Bronchial epithelial cell (primary cell): ENCODE measurements at regions not wholly inside any gene's neighbourhood (a gene's known extent, or its start where the extent isn't known, plus 50 kb on each side); places are given as distances from the start of the nearest gene placed in this dataset.

Experiments
- DNase-seq: peaks from one replicate; pipeline ENCODE4 v3.0.0-alpha.2; 2010; ENCODE audit warnings: low read depth
- FAIRE-seq: peaks from 2 replicates; lab custom pipeline; 2011; peaks lifted over from hg19 to GRCh38; lab: Jason Lieb, UNC
- H3K27me3 ChIP-seq: 2 replicates; pipeline ENCODE4 v1.5.1; 2011; ENCODE audit warnings: low read length; ENCODE audit not compliant: control insufficient read depth, insufficient read depth
- H3K36me3 ChIP-seq: 2 replicates; pipeline ENCODE4 v1.5.1; 2011; ENCODE audit warnings: low read length; ENCODE audit not compliant: control insufficient read depth, insufficient read depth
- H3K4me3 ChIP-seq: 2 replicates; pipeline ENCODE4 v1.5.1; 2011; ENCODE audit warnings: mild to moderate bottlenecking, low read depth, low read length, control low read depth
- TF ChIP-seq, protein P1 (sequence below): IDR thresholded peaks from 2 replicates; pipeline ENCODE4 v1.5.1; 2011; ENCODE audit warnings: mild to moderate bottlenecking, moderate library complexity, low read length, control low read depth, inconsistent platforms; ENCODE audit not compliant: insufficient read depth, severe bottlenecking

DNA sequence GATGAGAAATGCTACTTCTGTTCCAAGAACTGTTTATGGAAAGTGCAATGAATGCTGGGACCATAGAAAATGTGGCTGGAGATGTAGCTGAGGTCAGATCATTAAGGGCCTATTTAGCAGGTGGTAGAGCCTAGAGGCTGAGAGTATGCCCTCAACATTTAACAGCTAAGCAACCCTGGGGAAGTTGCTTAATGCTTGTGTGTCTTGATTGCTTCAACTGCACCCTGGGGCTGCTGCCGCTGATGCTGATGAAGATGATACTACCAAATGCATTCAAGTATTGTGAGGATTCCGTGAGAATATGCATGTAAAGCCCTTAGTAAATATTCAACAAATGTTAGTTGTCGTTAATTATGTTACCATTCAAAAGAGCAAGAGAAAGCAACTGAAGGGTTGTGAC, 273.2 kb downstream of the BCL11A start:
- no peak overlapping the region for H3K4me3 ChIP-seq
- DNase-seq (no peak), FAIRE-seq (no peak)
- TF ChIP-seq, protein P1, sequence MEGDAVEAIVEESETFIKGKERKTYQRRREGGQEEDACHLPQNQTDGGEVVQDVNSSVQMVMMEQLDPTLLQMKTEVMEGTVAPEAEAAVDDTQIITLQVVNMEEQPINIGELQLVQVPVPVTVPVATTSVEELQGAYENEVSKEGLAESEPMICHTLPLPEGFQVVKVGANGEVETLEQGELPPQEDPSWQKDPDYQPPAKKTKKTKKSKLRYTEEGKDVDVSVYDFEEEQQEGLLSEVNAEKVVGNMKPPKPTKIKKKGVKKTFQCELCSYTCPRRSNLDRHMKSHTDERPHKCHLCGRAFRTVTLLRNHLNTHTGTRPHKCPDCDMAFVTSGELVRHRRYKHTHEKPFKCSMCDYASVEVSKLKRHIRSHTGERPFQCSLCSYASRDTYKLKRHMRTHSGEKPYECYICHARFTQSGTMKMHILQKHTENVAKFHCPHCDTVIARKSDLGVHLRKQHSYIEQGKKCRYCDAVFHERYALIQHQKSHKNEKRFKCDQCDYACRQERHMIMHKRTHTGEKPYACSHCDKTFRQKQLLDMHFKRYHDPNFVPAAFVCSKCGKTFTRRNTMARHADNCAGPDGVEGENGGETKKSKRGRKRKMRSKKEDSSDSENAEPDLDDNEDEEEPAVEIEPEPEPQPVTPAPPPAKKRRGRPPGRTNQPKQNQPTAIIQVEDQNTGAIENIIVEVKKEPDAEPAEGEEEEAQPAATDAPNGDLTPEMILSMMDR: no peak
- H3K27me3 ChIP-seq: no peaks in the 10 kb centered on the region
- H3K36me3 ChIP-seq: no peaks in the 10 kb centered on the region

DNA sequence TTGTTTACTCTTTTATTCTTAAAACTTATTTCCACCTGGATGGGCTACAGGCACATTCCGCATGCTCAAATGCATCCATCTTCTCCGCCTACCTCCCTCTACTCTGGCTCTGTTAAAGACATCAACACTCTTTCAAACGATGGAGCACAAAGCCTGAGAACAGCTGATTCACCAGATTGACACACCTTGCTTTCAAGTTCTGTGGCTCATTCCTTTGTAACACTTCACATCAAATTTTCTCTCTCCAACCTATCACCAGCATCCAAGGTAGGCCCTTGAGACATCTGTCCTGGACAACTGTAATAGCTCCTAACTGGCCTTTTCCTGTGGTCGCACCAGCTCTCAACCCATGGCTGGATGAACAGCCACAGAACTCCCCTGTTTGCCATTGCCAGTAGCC, 274.5 kb downstream of the BCL11A start:
- H3K36me3 ChIP-seq: no peaks in the 10 kb centered on the region
- DNase-seq (peak; percentile 29), FAIRE-seq (no peak)
- H3K27me3 ChIP-seq: no peaks in the 10 kb centered on the region
- no peak overlapping the region for H3K4me3 ChIP-seq
- TF ChIP-seq, protein P1: no peak

DNA sequence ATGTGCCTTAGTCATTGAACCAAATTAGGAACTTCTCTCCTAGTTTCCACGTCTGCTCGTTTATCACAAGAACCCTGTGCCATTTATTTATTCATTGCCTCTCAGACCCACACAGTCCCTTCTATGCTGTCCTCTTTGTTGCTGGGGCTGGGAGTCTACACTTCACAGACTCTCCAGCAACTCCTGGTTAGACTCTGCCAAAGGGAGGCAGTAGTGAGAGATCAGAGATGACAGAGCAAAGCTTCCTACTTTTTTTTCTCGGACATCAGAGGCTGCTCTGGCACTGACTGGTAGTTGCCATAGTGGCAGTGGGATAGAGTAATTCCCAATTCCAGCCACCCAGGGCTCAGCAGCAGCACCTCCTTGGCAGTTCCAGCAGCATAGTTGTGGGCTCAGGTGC, 277.5 kb downstream of the BCL11A start:
- FAIRE-seq (no peak), DNase-seq (no peak)
- TF ChIP-seq, protein P1: no peak
- H3K27me3 ChIP-seq: no peaks in the 10 kb centered on the region
- no peaks in the 10 kb centered on the region for H3K36me3 ChIP-seq
- no peak overlapping the region for H3K4me3 ChIP-seq

DNA sequence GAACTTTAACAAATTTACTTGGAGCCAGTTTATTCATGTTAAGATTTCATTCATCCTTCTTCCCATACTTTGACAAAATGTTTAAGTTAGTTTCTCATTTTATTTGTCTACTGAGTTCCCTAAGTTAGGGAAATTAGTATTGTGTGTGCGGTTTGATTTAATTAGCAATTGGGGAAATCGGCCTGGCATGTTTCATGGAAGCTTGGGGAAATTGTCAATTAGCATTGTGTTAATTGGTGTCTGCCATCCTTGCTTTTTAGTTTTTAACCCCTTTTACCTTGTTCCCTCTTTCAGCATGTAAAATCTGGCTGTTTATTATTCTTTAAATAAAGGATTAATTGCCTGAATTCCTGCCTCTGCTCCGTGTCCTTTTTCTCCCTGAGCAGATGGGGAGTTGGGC, 279.6 kb downstream of the BCL11A start:
- FAIRE-seq (no peak), DNase-seq (no peak)
- TF ChIP-seq, protein P1: no peak
- Histone ChIP-seq H3K36me3 (no peaks in the 10 kb centered on the region), H3K27me3 (no peaks in the 10 kb centered on the region), H3K4me3 (no peak overlapping the region)

DNA sequence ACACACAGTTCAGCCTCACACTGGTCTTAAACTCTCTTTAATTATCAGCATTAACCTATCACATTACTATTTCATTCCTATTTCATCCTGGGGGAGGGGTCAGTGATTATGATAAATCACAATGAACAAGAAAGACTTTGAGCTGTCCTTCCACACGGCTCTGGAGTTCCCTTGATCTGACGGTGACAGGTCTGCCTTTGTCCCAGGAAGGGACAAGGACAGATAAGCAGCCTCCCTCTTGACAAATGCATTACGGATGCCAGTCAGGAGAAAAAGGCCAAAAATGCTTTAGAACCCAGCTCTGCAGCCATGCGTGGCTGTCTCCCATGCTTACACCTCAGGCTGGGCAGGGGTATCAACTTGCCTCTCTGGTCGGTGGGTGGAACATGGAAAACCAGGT, 281.7 kb downstream of the BCL11A start:
- Histone ChIP-seq H3K4me3 (no peak overlapping the region), H3K27me3 (no peaks in the 10 kb centered on the region), H3K36me3 (no peaks in the 10 kb centered on the region)
- TF ChIP-seq, protein P1: no peak
- DNase-seq (no peak), FAIRE-seq (no peak)

DNA sequence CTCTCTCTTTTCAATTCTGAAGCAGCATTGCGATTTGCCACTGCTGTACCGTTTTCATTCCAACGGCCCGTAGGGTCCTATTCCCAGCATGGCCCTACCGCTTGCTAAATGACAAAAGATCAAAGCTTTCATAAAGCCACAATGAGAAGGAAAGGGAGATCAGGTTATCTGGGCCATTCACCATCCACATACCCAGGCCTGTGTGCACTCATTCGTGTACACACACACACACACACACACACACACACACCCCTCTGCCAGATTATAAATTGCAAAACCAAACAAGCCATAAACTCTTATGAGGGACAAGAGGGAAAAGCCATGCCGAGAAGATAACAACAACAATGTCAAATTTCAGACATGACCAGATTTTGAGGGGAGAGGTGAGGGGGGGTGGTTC, 282.3 kb downstream of the BCL11A start:
- FAIRE-seq: no peak
- no peaks in the 10 kb centered on the region for H3K36me3 ChIP-seq
- no peak overlapping the region for H3K4me3 ChIP-seq
- TF ChIP-seq, protein P1: no peak
- no peaks in the 10 kb centered on the region for H3K27me3 ChIP-seq
- no peak for DNase-seq
